Left lung (tissue), 4 donors: ENCODE measurements at regions not wholly inside any gene's neighbourhood (a gene's known extent, or its start where the extent isn't known, plus 50 kb on each side); places are given as distances from the start of the nearest gene placed in this dataset.
"Not testable (repeated sequence)": the region's sequence is repeated elsewhere in the genome, so short reads cannot be mapped to it uniquely, and the experiment has no call there.

Source experiments
- ATAC-seq: fragments of 200-7000 bp; cut with Tn5 transposase; one replicate; pipeline ENCODE4 v1.9.1; 2020; ENCODE audit warnings: moderate library complexity
- DNase-seq, 4 donors: peaks; one replicate each; pipeline ENCODE4 v3.0.0-alpha.2; 2013 to 2020
- H3K27ac ChIP-seq, 2 donors: fragments of 200-600 bp; sonication (generic) in 1 of 2; one replicate each; pipeline versions ENCODE4 v1.5.0 to v1.8.0; 2020 to 2021
- H3K27me3 ChIP-seq, 2 donors: fragments of 200-600 bp; sonication (generic) in 1 of 2; one replicate each; pipeline versions ENCODE4 v1.5.0 to v1.8.0; 2020 to 2021
- H3K36me3 ChIP-seq, 2 donors: fragments of 200-600 bp; sonication (generic) in 1 of 2; one replicate each; pipeline versions ENCODE4 v1.5.0 to v1.8.0; 2020 to 2021
- H3K4me1 ChIP-seq, 2 donors: fragments of 200-600 bp; one replicate each; pipeline ENCODE4 v1.8.0; 2021
- H3K4me3 ChIP-seq, 2 donors: fragments of 200-600 bp; sonication (generic) in 1 of 2; one replicate each; pipeline versions ENCODE4 v1.5.0 to v1.8.0; 2020 to 2021; ENCODE audit warnings: mild to moderate bottlenecking in 1 of 2
- H3K9me3 ChIP-seq, 2 donors: fragments of 200-600 bp; sonication (generic) in 1 of 2; one replicate each; pipeline versions ENCODE4 v1.5.0 to v1.8.0; 2020 to 2021
- intact Hi-C, 2 donors: fragments of 100-400 bp; cut with DNase I; formaldehyde crosslinking; loops; one replicate each; pipeline versions ENCODE4 v1.11.2 to v1.14.2; 2022
- TF ChIP-seq, protein P1 (sequence below), 2 donors: fragments of 200-600 bp; sonication (generic) in 1 of 2; IDR thresholded peaks; one replicate each; pipeline versions ENCODE4 v1.5.0 to v1.8.0; 2021; ENCODE audit warnings: antibody characterized with exemption in 2 of 2
- donor health status: DM: no; HTN: yes; CAD: no.
- donor health status: DM: no; HTN: no; CAD: no.

DNA sequence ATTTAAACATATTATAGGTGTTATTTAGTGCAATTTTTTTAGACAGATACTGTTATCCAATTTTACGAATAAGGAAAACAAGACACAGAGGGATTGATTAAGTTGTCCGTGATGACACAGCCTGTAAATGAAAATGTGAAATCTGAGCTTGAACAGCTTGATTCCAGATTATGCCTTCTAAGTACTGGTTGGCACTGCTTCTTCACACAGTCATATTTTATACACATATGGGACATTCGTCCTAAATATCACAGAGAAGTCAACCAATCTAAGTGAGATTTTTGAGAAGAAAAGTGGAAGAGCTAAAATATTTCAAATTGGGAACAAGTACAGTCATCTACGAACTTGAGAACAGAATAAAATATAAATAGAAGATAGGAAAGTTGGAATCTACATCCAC, 756.3 kb downstream of the BCKDHB start:
- intact Hi-C loops: no loop called here
- Histone ChIP-seq H3K27ac (no peak overlapping the region), H3K4me3 (no peak overlapping the region), H3K27me3 (no peaks in the 10 kb centered on the region), H3K36me3 (no peaks in the 10 kb centered on the region), H3K4me1 (no peaks in the 10 kb centered on the region), H3K9me3 (peaks cover 0 to 5% of the 10 kb centered on the region in 2 donors)
- ATAC-seq (no peak), DNase-seq (no peak)
- TF ChIP-seq, protein P1, sequence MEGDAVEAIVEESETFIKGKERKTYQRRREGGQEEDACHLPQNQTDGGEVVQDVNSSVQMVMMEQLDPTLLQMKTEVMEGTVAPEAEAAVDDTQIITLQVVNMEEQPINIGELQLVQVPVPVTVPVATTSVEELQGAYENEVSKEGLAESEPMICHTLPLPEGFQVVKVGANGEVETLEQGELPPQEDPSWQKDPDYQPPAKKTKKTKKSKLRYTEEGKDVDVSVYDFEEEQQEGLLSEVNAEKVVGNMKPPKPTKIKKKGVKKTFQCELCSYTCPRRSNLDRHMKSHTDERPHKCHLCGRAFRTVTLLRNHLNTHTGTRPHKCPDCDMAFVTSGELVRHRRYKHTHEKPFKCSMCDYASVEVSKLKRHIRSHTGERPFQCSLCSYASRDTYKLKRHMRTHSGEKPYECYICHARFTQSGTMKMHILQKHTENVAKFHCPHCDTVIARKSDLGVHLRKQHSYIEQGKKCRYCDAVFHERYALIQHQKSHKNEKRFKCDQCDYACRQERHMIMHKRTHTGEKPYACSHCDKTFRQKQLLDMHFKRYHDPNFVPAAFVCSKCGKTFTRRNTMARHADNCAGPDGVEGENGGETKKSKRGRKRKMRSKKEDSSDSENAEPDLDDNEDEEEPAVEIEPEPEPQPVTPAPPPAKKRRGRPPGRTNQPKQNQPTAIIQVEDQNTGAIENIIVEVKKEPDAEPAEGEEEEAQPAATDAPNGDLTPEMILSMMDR (IDR thresholded peaks at IDR 0.05): no peak

DNA sequence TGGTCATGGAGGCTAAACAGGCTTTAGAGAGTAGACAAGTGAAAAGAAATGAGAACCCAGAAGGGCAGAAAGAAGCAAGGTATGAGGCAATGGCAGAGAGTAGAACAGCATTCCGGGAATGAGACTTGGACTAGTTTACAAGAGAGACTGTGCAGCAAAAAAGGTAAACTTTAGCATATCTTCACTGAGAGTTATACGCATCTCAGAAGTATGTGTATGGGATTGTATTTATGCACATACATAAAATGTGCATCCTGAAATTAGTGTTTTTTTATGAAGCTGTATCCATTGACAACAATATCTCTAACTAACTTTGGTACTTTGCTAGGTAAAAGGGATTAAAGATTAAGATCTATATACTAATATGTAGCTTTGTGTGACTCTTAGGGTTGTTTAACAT, 753.6 kb downstream of the BCKDHB start:
- DNase-seq: no peak

DNA sequence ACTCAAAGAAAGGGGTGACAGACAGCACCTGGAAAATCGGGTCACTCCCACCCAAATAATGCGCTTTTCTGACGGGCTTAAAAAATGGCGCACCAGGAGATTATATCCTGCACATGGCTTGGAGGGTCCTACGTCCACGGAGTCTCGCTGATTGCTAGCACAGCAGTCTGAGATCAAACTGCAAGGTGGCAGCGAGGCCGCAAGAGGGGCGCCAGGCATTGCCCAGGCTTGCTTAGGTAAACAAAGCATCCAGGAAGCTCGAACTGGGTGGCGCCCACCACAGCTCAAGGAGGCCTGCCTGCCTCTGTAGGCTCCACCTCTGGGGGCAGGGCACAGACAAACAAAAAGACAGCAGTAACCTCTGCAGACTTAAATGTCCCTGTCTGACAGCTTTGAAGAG, 741.5 kb downstream of the BCKDHB start:
- H3K4me3 ChIP-seq, DNase-seq, H3K4me1 ChIP-seq, H3K36me3 ChIP-seq, ATAC-seq, intact Hi-C loops, H3K27ac ChIP-seq, H3K27me3 ChIP-seq: not testable (repeated sequence)
- peaks cover 0 to 49% of the 10 kb centered on the region in 2 donors for H3K9me3 ChIP-seq

More for the DNA sequence above, 753.6 kb downstream of the BCKDHB start:
- no peaks in the 10 kb centered on the region for H3K36me3 ChIP-seq
- H3K27me3 ChIP-seq: no peaks in the 10 kb centered on the region
- ATAC-seq: no peak
- H3K4me1 ChIP-seq: no peaks in the 10 kb centered on the region
- peaks cover 0 to 14% of the 10 kb centered on the region in 2 donors for H3K9me3 ChIP-seq
- no peak overlapping the region for H3K4me3 ChIP-seq
- H3K27ac ChIP-seq: no peak overlapping the region
- TF ChIP-seq, protein P1 (IDR thresholded peaks at IDR 0.05): no peak
- intact Hi-C loops: no loop called here

DNA sequence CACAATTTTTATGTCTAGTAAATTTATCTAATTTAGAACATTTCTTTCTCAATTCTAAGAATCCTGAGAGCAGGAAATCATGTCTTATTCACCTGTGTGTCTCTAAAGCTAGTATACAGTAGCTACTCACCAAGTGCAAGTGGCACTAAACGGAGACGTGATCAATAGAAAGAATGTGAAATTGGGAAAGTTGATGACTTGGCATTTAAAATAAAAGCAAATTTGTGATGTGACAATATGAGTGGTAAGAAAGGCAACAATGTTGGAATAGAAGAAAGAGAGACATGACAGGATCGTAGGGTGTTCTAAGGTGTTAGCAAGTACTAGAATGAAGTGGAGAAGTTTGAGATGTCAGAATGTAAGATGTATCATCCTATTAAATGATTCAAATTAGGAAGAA, 725.9 kb downstream of the BCKDHB start:
- Histone ChIP-seq H3K27me3 (no peaks in the 10 kb centered on the region), H3K27ac (no peak overlapping the region), H3K36me3 (no peaks in the 10 kb centered on the region), H3K9me3 (no peaks in the 10 kb centered on the region), H3K4me3 (no peak overlapping the region), H3K4me1 (no peaks in the 10 kb centered on the region)
- TF ChIP-seq, protein P1 (IDR thresholded peaks at IDR 0.05): no peak
- intact Hi-C loops: no loop called here
- no peak for DNase-seq
- no peak for ATAC-seq

DNA sequence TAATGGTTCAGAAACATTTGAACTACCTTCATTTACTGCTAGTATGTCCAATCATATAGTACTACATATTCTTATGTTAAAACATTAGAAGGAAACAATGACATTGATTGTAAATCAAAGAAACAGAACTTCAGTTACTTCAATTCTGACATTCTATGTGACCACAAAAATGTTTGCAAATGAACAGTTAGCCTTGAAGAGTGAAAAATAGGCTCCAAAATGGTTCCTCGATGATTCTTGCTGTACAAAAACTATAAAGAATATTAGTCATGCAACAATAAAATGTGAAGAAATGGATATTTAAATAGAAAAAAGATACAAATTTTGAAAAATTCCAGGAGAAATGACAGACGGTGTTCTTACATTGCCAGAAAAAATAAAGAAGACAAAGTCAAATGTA, 686.9 kb downstream of the BCKDHB start:
- H3K4me1 ChIP-seq: peaks cover 0 to 3% of the 10 kb centered on the region in 2 donors
- no peak overlapping the region for H3K4me3 ChIP-seq
- intact Hi-C loops: no loop called here
- H3K27ac ChIP-seq: no peak overlapping the region
- TF ChIP-seq, protein P1 (IDR thresholded peaks at IDR 0.05): no peak
- peaks cover 0 to 7% of the 10 kb centered on the region in 2 donors for H3K9me3 ChIP-seq
- ATAC-seq (no peak), DNase-seq (no peak)
- H3K36me3 ChIP-seq: no peaks in the 10 kb centered on the region
- H3K27me3 ChIP-seq: no peaks in the 10 kb centered on the region

DNA sequence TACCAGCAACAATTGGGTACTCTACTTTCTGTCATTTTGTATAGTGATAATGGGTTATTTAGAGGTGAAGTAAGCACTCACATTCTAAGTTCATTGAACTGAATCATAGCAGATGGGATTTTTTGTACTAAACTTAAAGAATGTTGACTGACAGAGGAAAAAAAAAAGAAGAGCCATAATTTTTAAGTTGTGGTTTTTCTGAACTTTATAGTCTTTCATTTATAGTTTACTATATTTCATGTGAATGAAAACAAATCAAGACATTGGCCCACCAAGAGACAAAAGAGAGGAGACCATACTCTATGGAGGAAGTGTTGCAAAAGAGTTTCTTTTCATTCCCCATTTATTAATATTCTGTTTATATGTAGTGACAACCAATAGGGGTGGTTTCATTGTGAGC, 685.7 kb downstream of the BCKDHB start:
- DNase-seq: no peak
- no peak for ATAC-seq
- Histone ChIP-seq H3K36me3 (no peaks in the 10 kb centered on the region), H3K4me3 (no peak overlapping the region), H3K4me1 (peaks cover 0 to 3% of the 10 kb centered on the region in 2 donors), H3K27me3 (no peaks in the 10 kb centered on the region), H3K27ac (no peak overlapping the region), H3K9me3 (peaks cover 0 to 7% of the 10 kb centered on the region in 2 donors)
- TF ChIP-seq, protein P1 (IDR thresholded peaks at IDR 0.05): no peak
- intact Hi-C loops: no loop called here
